ENCODE measurements at regions not wholly inside any gene's neighbourhood (a gene's known extent, or its start where the extent isn't known, plus 50 kb on each side); places are given as distances from the start of the nearest gene placed in this dataset.

DNA sequence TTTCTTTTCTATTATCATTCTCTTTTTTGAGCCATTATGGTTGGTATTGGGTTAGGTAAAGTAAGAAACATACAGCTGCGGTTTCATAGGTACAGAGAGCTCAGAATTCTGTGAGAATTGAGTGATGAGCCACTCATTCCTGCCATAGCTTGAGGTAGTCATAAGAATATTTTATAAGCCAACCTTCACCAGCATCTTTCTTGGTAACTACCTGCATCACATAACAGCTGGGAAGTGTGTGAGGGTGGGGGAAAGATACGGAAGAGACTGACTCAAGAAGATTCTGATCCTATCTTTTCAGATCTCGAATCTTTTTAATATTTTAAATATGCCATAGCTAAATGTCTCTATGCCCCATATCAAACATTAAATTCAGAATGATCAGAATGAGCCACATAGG is 313.8 kb upstream of the DDX18 start (continued):
- TF ChIP-seq, protein P1, sequence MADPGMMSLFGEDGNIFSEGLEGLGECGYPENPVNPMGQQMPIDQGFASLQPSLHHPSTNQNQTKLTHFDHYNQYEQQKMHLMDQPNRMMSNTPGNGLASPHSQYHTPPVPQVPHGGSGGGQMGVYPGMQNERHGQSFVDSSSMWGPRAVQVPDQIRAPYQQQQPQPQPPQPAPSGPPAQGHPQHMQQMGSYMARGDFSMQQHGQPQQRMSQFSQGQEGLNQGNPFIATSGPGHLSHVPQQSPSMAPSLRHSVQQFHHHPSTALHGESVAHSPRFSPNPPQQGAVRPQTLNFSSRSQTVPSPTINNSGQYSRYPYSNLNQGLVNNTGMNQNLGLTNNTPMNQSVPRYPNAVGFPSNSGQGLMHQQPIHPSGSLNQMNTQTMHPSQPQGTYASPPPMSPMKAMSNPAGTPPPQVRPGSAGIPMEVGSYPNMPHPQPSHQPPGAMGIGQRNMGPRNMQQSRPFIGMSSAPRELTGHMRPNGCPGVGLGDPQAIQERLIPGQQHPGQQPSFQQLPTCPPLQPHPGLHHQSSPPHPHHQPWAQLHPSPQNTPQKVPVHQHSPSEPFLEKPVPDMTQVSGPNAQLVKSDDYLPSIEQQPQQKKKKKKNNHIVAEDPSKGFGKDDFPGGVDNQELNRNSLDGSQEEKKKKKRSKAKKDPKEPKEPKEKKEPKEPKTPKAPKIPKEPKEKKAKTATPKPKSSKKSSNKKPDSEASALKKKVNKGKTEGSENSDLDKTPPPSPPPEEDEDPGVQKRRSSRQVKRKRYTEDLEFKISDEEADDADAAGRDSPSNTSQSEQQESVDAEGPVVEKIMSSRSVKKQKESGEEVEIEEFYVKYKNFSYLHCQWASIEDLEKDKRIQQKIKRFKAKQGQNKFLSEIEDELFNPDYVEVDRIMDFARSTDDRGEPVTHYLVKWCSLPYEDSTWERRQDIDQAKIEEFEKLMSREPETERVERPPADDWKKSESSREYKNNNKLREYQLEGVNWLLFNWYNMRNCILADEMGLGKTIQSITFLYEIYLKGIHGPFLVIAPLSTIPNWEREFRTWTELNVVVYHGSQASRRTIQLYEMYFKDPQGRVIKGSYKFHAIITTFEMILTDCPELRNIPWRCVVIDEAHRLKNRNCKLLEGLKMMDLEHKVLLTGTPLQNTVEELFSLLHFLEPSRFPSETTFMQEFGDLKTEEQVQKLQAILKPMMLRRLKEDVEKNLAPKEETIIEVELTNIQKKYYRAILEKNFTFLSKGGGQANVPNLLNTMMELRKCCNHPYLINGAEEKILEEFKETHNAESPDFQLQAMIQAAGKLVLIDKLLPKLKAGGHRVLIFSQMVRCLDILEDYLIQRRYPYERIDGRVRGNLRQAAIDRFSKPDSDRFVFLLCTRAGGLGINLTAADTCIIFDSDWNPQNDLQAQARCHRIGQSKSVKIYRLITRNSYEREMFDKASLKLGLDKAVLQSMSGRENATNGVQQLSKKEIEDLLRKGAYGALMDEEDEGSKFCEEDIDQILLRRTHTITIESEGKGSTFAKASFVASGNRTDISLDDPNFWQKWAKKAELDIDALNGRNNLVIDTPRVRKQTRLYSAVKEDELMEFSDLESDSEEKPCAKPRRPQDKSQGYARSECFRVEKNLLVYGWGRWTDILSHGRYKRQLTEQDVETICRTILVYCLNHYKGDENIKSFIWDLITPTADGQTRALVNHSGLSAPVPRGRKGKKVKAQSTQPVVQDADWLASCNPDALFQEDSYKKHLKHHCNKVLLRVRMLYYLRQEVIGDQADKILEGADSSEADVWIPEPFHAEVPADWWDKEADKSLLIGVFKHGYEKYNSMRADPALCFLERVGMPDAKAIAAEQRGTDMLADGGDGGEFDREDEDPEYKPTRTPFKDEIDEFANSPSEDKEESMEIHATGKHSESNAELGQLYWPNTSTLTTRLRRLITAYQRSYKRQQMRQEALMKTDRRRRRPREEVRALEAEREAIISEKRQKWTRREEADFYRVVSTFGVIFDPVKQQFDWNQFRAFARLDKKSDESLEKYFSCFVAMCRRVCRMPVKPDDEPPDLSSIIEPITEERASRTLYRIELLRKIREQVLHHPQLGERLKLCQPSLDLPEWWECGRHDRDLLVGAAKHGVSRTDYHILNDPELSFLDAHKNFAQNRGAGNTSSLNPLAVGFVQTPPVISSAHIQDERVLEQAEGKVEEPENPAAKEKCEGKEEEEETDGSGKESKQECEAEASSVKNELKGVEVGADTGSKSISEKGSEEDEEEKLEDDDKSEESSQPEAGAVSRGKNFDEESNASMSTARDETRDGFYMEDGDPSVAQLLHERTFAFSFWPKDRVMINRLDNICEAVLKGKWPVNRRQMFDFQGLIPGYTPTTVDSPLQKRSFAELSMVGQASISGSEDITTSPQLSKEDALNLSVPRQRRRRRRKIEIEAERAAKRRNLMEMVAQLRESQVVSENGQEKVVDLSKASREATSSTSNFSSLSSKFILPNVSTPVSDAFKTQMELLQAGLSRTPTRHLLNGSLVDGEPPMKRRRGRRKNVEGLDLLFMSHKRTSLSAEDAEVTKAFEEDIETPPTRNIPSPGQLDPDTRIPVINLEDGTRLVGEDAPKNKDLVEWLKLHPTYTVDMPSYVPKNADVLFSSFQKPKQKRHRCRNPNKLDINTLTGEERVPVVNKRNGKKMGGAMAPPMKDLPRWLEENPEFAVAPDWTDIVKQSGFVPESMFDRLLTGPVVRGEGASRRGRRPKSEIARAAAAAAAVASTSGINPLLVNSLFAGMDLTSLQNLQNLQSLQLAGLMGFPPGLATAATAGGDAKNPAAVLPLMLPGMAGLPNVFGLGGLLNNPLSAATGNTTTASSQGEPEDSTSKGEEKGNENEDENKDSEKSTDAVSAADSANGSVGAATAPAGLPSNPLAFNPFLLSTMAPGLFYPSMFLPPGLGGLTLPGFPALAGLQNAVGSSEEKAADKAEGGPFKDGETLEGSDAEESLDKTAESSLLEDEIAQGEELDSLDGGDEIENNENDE (IDR thresholded peaks at IDR 0.05; ENCODE audit: insufficient replicate concordance, low read length) = no peak
- TF ChIP-seq EP300 (IDR thresholded peaks at IDR 0.05; ENCODE audit: borderline replicate concordance in 1 of 2, low read depth in 2 of 2, low read length in 2 of 2) (no peak), CTBP2 (IDR thresholded peaks at IDR 0.05; ENCODE audit: borderline replicate concordance, insufficient read depth, insufficient read length, low read length) (no peak), SRF (IDR thresholded peaks at IDR 0.05; ENCODE audit: low read depth, low read length) (no peak), BRCA1 (IDR thresholded peaks at IDR 0.05; ENCODE audit: low read depth, low read length) (no peak), SP1 (IDR thresholded peaks at IDR 0.05; ENCODE audit: low read depth, low read length) (no peak), YY1 (IDR thresholded peaks at IDR 0.05; ENCODE audit: low read depth, low read length) (no peak)
- TF ChIP-seq, protein P2, sequence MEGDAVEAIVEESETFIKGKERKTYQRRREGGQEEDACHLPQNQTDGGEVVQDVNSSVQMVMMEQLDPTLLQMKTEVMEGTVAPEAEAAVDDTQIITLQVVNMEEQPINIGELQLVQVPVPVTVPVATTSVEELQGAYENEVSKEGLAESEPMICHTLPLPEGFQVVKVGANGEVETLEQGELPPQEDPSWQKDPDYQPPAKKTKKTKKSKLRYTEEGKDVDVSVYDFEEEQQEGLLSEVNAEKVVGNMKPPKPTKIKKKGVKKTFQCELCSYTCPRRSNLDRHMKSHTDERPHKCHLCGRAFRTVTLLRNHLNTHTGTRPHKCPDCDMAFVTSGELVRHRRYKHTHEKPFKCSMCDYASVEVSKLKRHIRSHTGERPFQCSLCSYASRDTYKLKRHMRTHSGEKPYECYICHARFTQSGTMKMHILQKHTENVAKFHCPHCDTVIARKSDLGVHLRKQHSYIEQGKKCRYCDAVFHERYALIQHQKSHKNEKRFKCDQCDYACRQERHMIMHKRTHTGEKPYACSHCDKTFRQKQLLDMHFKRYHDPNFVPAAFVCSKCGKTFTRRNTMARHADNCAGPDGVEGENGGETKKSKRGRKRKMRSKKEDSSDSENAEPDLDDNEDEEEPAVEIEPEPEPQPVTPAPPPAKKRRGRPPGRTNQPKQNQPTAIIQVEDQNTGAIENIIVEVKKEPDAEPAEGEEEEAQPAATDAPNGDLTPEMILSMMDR (IDR thresholded peaks at IDR 0.05; ENCODE audit: control extremely low read depth in 1 of 3, insufficient read depth in 1 of 3, low read depth in 1 of 3, low read length in 3 of 3) = no peak
- TF ChIP-seq, protein P3, sequence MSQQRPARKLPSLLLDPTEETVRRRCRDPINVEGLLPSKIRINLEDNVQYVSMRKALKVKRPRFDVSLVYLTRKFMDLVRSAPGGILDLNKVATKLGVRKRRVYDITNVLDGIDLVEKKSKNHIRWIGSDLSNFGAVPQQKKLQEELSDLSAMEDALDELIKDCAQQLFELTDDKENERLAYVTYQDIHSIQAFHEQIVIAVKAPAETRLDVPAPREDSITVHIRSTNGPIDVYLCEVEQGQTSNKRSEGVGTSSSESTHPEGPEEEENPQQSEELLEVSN (IDR thresholded peaks at IDR 0.05) = no peak
